GM19023 (cell line): ENCODE measurements at regions not wholly inside any gene's neighbourhood (a gene's known extent, or its start where the extent isn't known, plus 50 kb on each side); places are given as distances from the start of the nearest gene placed in this dataset.
"Not testable (repeated sequence)": the region's sequence is repeated elsewhere in the genome, so short reads cannot be mapped to it uniquely, and the experiment has no call there.

Experiments used
- ATAC-seq: cut with Tn5 transposase; IDR thresholded peaks from one replicate; pipeline ENCODE4 v1.9.1; 2021; ENCODE audit warnings: mild to moderate bottlenecking, moderate library complexity; ENCODE audit not compliant: unreplicated experiment

GRCh38 chr1:177737456-177737855 is 232.4 kb downstream of the SEC16B start:
- no peak for ATAC-seq

- no peak for ATAC-seq
Measured at GRCh38 chr1:177732178-177732577, 237.7 kb downstream of the SEC16B start.

GRCh38 chr1:177729646-177730045 is 240.2 kb downstream of the SEC16B start:
- no peak for ATAC-seq

DNA sequence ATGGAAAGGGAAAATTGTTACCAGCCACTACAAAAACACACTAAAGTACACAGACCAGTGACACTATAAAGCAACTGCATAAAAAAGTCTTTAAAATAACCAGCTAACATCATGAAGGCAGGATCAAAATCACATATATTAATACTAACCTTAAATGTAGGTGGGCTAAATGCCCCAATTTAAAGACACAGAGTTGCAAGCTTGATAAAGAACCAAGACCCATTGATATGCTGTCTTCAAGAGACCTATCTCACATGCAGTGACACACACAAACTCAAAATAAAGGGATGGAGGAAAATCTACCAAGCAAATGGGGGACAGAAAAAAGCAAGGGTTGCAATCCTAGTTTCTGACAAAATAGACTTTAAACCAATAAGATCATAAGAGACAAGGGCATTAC is 246.3 kb downstream of the SEC16B start:
- no peak for ATAC-seq

DNA sequence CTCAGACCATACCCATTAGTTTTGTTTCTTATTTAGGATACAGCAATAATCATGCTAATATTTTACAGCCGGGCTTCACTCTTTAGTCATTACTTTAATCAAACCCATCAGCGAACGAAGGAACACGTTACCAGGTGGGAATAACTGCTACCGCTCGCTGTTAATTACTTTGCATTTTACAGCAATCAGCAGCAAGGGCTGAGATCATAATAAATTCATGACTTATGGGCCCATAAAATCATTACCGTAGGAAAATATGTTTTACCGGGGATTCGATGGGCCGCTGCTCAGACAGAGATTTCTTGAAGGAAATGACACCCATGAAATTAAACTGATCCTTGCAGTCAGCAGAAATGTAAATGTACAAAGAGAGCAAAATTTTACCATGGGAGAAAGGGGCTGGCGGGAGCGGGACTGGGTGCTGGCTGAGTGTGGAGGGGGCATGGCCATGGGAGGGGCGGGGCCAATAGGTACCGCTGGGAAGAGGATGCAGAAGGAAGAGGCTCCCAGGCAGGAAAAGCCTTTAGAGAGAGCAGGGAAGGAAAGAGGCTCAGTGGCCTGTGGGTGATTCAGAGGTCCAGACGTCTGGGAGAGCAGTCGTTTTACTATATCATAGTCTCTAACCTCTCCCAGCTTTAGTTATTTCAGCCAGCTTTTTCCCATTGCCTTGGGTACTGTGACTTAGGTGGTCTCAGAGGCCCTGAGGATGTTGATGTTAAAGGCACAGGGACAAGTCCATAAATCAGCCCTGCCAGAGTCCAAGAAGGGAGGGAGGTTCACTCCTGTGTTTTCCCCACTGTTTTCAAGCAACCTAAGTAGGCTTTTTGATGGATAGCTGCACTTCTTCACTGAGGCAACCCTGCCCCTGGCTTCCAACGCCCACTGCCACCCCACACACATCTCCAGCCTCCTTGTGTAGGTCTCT is 258.9 kb downstream of the SEC16B start:
- ATAC-seq: no peak

DNA sequence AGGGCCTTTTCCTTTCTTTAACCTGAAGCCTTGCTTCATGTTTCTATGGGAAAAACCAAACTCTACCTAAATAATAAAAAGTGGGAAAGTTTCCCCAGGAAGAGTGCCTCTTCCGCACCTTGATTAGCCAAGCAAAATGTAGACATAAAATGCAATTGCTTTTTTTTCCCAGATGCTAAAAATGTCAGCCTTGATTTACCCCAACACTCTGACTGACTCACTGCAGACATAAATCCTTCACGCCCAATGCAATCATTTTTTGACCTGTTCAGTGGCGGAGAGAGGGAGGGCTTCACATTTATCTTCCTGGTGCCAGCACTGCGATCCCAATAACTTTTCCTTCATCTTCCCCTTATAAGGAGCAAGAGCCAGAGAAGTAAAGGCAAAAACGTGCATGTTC is 261.5 kb downstream of the SEC16B start:
- ATAC-seq: no peak

DNA sequence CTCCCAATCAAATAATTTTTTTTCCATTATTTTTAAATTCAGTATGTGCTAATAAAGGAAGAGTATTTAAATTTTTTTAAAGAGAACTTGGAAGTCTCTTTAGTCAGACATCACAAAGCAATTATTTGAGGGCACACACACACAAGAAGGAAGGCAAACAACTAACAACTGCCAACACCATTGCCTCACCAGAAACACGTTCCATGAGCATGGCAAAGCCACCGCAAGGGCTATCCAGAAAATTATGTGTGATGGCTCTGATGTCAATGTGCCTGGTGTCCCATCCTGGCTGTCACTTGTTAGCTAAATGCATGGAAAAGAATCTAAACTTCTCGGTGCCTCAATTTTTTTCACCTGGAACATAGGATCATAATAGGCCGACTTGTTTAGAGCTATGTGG is 262.9 kb downstream of the SEC16B start:
- no peak for ATAC-seq

GRCh38 chr1:177705839-177706238 is 264.0 kb downstream of the SEC16B start:
- ATAC-seq: no peak

GRCh38 chr1:177703888-177704446 is 265.9 kb downstream of the SEC16B start:
- ATAC-seq: no peak

DNA sequence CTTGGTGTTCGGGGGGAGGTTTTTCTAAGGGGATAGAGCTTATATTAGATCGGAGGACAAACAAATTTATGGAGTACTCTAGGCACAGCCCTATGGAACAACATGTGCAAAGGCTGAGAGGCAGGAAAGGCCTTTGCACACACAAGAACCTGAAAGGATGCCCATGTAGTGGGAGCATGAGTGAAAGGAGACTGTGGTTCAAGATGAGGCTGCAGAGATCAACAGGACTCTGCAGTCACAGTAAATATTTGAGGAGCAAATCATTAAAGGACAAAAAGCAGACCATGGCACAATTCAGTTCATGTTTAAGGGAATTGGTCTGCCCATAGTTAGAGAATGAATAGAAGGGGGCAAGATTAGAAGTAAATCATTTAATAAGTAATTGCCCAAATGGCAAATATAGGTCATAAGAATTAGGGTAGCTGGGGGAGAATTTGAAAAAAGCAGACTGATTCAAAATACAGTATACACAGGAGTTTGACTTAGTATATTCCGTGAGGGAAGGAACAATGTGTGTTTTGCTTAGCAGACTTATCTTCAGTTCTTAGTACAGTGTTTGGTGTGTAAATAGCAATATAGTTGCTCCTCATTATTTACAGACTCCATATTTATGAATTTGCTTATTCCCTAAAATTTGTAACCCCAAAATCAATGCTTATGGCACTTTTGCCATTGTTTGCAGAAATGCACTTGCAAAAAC is 268.1 kb downstream of the SEC16B start:
- no peak for ATAC-seq

DNA sequence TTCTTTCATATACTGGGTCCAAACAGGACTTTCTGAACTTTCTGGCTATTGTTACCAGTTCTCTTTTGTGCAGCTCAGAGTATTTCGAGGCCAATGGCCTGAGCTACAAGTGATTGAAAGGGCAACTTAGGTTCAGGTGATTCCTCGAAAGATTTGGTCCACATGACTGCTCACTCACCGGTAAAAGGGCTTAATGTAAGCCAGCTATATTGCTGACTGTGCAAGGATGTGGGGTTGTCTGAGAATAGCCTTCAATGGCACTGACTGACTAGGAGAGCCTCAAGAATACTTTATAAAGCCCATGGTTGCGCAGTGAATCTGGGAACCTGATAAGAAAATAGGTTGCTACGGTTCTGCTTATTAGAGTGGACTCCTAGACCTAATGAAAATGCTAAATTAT is 269.0 kb downstream of the SEC16B start:
- ATAC-seq: no peak

DNA sequence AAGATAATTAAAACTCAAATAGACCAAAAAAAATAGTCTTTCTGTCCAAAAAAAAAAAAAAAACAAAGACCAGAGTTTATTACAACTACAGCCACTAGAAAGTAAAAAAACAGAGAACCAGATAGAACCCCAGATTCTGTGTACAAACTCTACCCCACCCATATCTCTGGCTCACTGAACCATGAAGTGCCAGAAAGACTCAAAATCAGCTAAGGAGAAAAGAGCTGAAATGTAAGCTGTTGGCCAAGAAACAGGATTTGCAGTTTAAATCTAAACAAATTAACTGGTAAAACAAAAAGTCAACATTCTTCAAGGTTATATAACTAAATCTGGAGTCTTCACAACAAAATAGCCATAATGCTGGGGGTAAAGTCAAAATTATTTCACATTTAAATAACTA is 278.9 kb downstream of the SEC16B start:
- ATAC-seq: no peak

DNA sequence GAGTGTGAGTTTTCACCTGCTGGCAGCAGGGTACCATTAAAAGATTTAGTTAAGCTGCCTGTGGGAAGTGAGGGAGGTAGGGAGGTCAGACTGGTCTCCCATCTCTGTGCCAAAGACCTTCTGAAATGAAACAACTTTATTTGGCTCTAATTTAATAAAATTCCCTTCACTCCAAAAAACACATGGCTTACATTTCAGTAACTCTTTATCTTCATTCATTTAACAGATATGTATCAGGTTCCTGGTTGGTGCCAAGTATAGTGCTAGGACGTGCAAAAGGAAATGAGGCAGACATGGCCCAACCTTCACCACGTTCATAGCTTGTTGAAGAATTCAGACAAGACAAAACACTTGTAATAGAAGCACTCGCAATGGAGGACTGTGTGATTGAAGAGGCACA is 282.3 kb downstream of the SEC16B start:
- ATAC-seq: no peak

DNA sequence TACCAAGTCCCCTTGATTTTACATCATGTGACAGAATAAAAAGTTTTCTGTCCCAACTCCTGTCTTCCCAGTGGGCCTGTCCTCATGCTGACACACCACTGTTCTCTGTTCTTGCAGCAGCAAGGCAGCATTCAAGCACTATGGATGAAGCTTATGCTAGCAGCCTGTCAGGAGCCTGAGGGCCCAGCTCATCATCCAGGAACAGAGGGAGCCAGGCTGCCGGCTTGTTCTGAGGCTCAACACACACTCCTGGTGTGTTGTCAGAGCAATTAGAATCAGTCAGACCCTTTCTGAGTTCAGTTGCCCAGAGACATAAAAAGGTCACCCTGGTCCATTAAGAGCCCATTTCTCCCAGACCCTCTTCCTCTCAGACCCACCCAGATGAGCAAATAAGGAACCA is 282.9 kb downstream of the SEC16B start:
- no peak for ATAC-seq

- ATAC-seq: no peak
Measured at GRCh38 chr1:177669161-177669560, 300.7 kb downstream of the SEC16B start.

DNA sequence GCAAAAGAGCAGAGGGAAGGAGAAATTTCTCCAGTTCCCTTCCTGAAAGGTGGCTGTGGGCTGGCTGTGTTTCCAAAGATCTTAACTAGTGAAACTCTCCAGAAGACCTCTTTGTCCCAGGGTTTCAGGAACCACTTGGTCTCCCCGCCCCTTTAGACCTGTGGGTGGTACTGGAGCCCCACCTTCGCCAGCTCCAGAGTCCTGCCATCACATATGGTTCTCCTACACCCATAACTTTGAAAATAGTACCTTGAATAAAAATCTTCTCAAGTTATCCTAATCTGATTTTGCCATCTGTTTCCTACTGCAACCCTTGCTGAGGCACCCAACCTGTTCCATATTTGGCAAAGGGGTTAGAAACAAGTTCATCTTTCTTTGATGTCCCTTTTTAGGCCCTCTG is 303.9 kb downstream of the SEC16B start:
- no peak for ATAC-seq

- not testable (repeated sequence) for ATAC-seq
Measured at GRCh38 chr1:177664742-177665141, 305.1 kb downstream of the SEC16B start.

GRCh38 chr1:177660188-177660587 is 309.7 kb downstream of the SEC16B start:
- ATAC-seq: no peak

GRCh38 chr1:177659281-177659680 is 310.6 kb downstream of the SEC16B start:
- no peak for ATAC-seq

DNA sequence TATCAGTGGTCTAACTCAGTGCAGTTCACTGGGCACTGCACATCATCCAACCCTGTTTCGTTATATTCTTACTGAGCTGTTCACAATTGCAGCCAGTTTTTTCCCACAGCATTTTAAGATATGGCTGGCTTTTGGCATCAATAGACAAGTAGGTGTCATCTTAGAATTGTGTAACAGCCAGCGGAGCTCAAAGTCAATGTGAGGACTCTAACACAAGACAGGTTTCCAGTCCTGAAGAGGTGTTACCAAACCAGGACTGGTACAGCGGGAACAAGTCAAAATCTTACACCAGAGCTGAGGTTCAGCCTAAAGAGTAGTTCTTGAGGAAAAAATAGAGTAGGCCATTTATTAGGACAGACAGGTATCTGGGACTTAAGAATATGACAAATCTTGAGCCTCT is 313.3 kb downstream of the SEC16B start:
- ATAC-seq: no peak

DNA sequence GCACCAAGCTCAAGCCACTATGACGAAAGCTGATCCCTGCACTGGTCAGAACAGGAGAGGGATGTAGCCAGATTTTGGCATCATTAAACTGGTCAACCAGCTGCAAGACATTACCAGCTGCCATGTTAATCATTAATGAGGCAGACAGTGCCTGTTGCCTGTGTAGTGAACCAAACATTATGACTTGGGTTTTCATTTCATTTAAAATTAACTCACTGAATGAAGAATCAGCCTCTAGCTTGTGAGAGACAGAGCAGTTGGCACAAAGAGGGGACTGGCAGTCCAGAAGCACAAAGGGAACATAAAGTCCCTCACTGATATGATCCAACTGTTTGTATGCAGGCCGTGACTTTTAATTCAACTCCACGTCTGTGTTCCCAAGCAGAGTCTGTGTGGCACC is 318.9 kb downstream of the SEC16B start:
- ATAC-seq: no peak

DNA sequence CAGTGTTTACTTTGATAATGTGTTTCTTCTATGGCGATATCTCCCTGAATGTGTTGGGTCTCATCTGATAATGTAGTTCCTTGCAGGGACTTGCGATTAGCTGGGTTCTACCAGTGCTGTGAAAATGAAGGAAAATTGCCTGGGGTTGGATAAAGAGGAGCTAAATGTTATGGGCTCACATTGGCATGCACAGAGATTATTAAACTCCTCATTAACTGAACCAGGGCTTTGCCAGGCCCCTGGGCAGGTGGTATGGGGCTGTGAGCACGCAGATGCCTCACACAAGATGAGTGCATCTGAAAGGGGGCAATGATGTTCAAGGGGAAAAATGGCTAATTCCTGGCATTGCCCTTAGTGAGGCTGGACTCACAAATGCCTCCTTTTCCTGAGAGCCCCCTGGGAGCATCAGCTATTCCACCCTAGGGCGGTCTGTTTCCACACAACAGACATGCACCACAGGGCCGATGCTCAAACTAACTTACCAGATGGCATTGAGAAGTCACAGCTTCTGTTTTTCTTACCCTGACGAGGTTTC is 321.1 kb downstream of the SEC16B start:
- no peak for ATAC-seq
